OCI-LY1 (cell line): ENCODE measurements at regions not wholly inside any gene's neighbourhood (a gene's known extent, or its start where the extent isn't known, plus 50 kb on each side); places are given as distances from the start of the nearest gene placed in this dataset.

Experiments used
- CTCF ChIP-seq: fragments of 200-600 bp; sonication (generic), shearing (Covaris generic); IDR thresholded peaks from 2 replicates; pipeline ENCODE4 v1.5.1; 2017; ENCODE audit warnings: mild to moderate bottlenecking, antibody characterized with exemption, low read length, moderate library complexity, mixed read lengths
- EZH2 ChIP-seq: fragments of 200-600 bp; sonication (generic), shearing (Covaris generic); IDR thresholded peaks from 2 replicates; pipeline ENCODE4 v1.8.0; 2017; ENCODE audit warnings: borderline replicate concordance, mixed run types, mild to moderate bottlenecking, antibody characterized with exemption, low read length, moderate library complexity, mixed read lengths

- TF ChIP-seq CTCF: no peak
- TF ChIP-seq EZH2: no peak
Measured at GRCh38 chr3:71994203-71994602, 209.3 kb upstream of the PROK2 start.
